ENCODE measurements at regions not wholly inside any gene's neighbourhood (a gene's known extent, or its start where the extent isn't known, plus 50 kb on each side); places are given as distances from the start of the nearest gene placed in this dataset.

DNA sequence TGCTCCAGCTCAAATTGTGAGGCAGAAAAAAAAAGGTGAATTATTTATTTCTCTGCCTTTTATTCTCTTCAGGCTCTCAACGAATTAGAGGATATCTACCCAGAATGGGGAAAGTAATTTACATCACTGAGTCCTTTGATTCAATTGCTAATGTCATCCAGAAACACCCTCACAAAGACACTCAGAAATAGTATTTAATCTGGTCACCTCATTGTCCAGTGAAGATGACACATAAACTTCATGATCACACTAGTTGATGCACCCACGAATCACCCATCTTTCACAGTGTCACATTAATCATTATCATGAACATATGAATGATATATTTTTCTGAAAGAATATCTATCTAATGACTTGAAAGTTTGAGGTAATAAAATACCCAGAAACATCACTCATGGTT is 868.5 kb downstream of the BRINP3 start:
- no peak overlapping the region for H3K27ac ChIP-seq (ENCODE audit: low read length)

GRCh38 chr1:189616893-189617292 is 860.8 kb downstream of the BRINP3 start:
- Histone ChIP-seq H3K36me3 (ENCODE audit: insufficient read depth, low read length) (no peaks in the 10 kb centered on the region), H3K9me3 (ENCODE audit: low read length) (no peaks in the 10 kb centered on the region), H3K9me2 (ENCODE audit: insufficient read depth, low read length) (no peaks in the 10 kb centered on the region), H3K4me3 (ENCODE audit: low read length) (no peak overlapping the region), H3K79me2 (replicated peaks; ENCODE audit: insufficient read depth, low read length) (no peaks in the 10 kb centered on the region), H3F3A (ENCODE audit: insufficient read depth, low read length, poor library complexity, severe bottlenecking) (no peaks in the 10 kb centered on the region), H3K9ac (ENCODE audit: low read length) (no peak overlapping the region), H3K27ac (ENCODE audit: low read length) (no peak overlapping the region), H2AFZ (ENCODE audit: low read depth, low read length) (no peak overlapping the region), H4K20me1 (ENCODE audit: insufficient read depth) (no peaks in the 10 kb centered on the region), H3K4me2 (ENCODE audit: low read length) (no peak overlapping the region), H3K27me3 (ENCODE audit: insufficient read depth, low read depth, low read length) (no peaks in the 10 kb centered on the region)
- no peak for TF ChIP-seq CTCF (IDR thresholded peaks at IDR 0.05; ENCODE audit: poor library complexity, severe bottlenecking)
- TF ChIP-seq MXI1 (conservative IDR thresholded peaks at IDR 0.05; ENCODE audit: poor library complexity, severe bottlenecking): no peak
- no peak for TF ChIP-seq EP300 (conservative IDR thresholded peaks at IDR 0.05; ENCODE audit: poor library complexity, severe bottlenecking)
- TF ChIP-seq SMC3 (conservative IDR thresholded peaks at IDR 0.05; ENCODE audit: poor library complexity): no peak
- TF ChIP-seq EZH2 (IDR thresholded peaks at IDR 0.05; ENCODE audit: borderline replicate concordance, insufficient read depth, low read length, poor library complexity, severe bottlenecking): no peak
- TF ChIP-seq REST (IDR thresholded peaks at IDR 0.05; ENCODE audit: borderline replicate concordance): no peak
- TF ChIP-seq TAF1 (IDR thresholded peaks at IDR 0.05; ENCODE audit: low read depth): no peak
- TF ChIP-seq POLR2AphosphoS5 (IDR thresholded peaks at IDR 0.05): no peak

More for the DNA sequence above, 868.5 kb downstream of the BRINP3 start:
- no peak overlapping the region for H2AFZ ChIP-seq (ENCODE audit: low read depth, low read length)
- H3K9me2 ChIP-seq (ENCODE audit: insufficient read depth, low read length): no peaks in the 10 kb centered on the region
- H4K20me1 ChIP-seq (ENCODE audit: insufficient read depth): no peaks in the 10 kb centered on the region
- H3K79me2 ChIP-seq (replicated peaks; ENCODE audit: insufficient read depth, low read length): no peaks in the 10 kb centered on the region
- no peak overlapping the region for H3K4me2 ChIP-seq (ENCODE audit: low read length)
- H3K36me3 ChIP-seq (ENCODE audit: insufficient read depth, low read length): no peaks in the 10 kb centered on the region
- H3K27me3 ChIP-seq (ENCODE audit: insufficient read depth, low read depth, low read length): no peaks in the 10 kb centered on the region
- H3K9me3 ChIP-seq (ENCODE audit: low read length): no peaks in the 10 kb centered on the region
- H3K9ac ChIP-seq (ENCODE audit: low read length): no peak overlapping the region
- no peak overlapping the region for H3K4me3 ChIP-seq (ENCODE audit: low read length)
- H3F3A ChIP-seq (ENCODE audit: insufficient read depth, low read length, poor library complexity, severe bottlenecking): no peaks in the 10 kb centered on the region
- TF ChIP-seq RAD21 (conservative IDR thresholded peaks at IDR 0.05) (no peak), MXI1 (conservative IDR thresholded peaks at IDR 0.05; ENCODE audit: poor library complexity, severe bottlenecking) (no peak), EP300 (conservative IDR thresholded peaks at IDR 0.05; ENCODE audit: poor library complexity, severe bottlenecking) (no peak)
